ENCODE measurements at regions not wholly inside any gene's neighbourhood (a gene's known extent, or its start where the extent isn't known, plus 50 kb on each side); places are given as distances from the start of the nearest gene placed in this dataset.
"Not testable (repeated sequence)": the region's sequence is repeated elsewhere in the genome, so short reads cannot be mapped to it uniquely, and the experiment has no call there.

DNA sequence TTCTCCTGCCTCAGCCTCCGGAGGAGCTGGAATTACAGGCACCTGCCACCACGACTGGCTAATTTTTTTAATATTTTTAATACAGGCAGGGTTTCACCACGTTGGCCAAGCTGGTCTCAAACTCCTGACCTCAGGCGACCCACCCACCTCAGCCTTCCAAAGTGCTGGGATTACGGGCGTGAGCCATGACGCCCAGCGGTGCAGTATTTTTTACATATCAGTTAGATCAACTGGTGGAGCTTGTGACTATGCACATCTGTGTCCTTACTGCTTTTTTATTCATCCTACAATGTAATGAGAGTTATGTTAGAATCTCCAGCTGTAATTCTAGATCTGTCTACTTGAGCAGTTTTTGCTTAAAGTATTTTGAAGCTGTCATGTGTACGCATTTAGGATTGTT lies 2919.5 kb upstream of the OR11H1 start:
- H3K36me3 ChIP-seq (ENCODE audit: low read depth, low read length); intact Hi-C loops (cut with micrococcal nuclease); POLR2A ChIA-PET (ENCODE audit: unreplicated experiment); H3K27me3 ChIP-seq (ENCODE audit: low read length); H3K4me2 ChIP-seq (ENCODE audit: low read length); BruUV-seq (replicated peaks); DNase-seq; H3K9ac ChIP-seq (ENCODE audit: low read length); H3K4me3 ChIP-seq (ENCODE audit: low read length); H3K27ac ChIP-seq (ENCODE audit: low read length); H3K9me2 ChIP-seq (replicated peaks; ENCODE audit: low read length); H3K79me2 ChIP-seq (ENCODE audit: low read length); H3K4me1 ChIP-seq (ENCODE audit: insufficient read depth, low read length); H3F3A ChIP-seq (ENCODE audit: low read length, unreplicated experiment); H4K20me1 ChIP-seq (ENCODE audit: low read length); CTCF ChIA-PET; ATAC-seq; H2AFZ ChIP-seq (ENCODE audit: low read length): not testable (repeated sequence)
- H3K9me3 ChIP-seq (ENCODE audit: low read length), result peaks cover 17% of the 10 kb centered on the region

DNA sequence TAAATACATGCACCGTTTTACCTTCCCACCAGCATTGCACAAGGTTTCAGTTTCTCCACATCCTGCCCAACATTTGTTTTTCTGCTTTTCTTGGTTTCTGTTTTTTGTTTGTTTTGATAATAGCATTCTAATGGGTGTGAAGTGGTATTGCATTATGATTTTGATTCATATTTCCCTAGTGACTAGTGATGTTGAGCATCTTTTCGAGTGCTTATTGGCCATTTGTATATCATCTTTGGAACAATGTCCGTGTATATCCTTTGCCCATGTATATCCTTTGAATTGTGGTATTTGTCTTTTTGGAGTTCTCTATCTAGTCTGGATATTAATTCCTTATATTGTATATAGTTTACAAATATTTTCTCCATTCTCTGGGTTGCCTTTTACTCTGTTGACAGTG lies 2914.8 kb upstream of the OR11H1 start:
- ATAC-seq (no peak), DNase-seq (no peak)
- Histone ChIP-seq H3K9me2 (replicated peaks; ENCODE audit: low read length) (no peaks in the 10 kb centered on the region), H3F3A (ENCODE audit: low read length, unreplicated experiment) (no peaks in the 10 kb centered on the region), H3K9me3 (ENCODE audit: low read length) (0 out of 2 replicates have a peak, but pooled peaks cover 5% of the 10 kb centered on the region), H3K4me2 (ENCODE audit: low read length) (no peak overlapping the region), H3K27me3 (ENCODE audit: low read length) (no peaks in the 10 kb centered on the region), H3K4me3 (ENCODE audit: low read length) (no peak overlapping the region), H4K20me1 (ENCODE audit: low read length) (no peaks in the 10 kb centered on the region), H3K36me3 (ENCODE audit: low read depth, low read length) (no peaks in the 10 kb centered on the region), H3K79me2 (ENCODE audit: low read length) (no peaks in the 10 kb centered on the region), H3K27ac (ENCODE audit: low read length) (no peak overlapping the region), H3K9ac (ENCODE audit: low read length) (no peak overlapping the region), H2AFZ (ENCODE audit: low read length) (no peak overlapping the region), H3K4me1 (ENCODE audit: insufficient read depth, low read length) (no peaks in the 10 kb centered on the region)
- CTCF ChIA-PET, result no interaction called here
- no TSS peak for BruUV-seq (replicated peaks)
- intact Hi-C loops (cut with micrococcal nuclease), result no loop called here
- POLR2A ChIA-PET (ENCODE audit: unreplicated experiment), result no interaction called here
- TF ChIP-seq EZH2phosphoT487 (IDR thresholded peaks at IDR 0.05; ENCODE audit: borderline replicate concordance, low read length) (no peak), EZH2 (IDR thresholded peaks at IDR 0.05; ENCODE audit: low read length, unreplicated experiment) (no peak)
- TF ChIP-seq, protein P1, sequence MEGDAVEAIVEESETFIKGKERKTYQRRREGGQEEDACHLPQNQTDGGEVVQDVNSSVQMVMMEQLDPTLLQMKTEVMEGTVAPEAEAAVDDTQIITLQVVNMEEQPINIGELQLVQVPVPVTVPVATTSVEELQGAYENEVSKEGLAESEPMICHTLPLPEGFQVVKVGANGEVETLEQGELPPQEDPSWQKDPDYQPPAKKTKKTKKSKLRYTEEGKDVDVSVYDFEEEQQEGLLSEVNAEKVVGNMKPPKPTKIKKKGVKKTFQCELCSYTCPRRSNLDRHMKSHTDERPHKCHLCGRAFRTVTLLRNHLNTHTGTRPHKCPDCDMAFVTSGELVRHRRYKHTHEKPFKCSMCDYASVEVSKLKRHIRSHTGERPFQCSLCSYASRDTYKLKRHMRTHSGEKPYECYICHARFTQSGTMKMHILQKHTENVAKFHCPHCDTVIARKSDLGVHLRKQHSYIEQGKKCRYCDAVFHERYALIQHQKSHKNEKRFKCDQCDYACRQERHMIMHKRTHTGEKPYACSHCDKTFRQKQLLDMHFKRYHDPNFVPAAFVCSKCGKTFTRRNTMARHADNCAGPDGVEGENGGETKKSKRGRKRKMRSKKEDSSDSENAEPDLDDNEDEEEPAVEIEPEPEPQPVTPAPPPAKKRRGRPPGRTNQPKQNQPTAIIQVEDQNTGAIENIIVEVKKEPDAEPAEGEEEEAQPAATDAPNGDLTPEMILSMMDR (conservative IDR thresholded peaks at IDR 0.05; ENCODE audit: low read depth, low read length), result no peak

DNA sequence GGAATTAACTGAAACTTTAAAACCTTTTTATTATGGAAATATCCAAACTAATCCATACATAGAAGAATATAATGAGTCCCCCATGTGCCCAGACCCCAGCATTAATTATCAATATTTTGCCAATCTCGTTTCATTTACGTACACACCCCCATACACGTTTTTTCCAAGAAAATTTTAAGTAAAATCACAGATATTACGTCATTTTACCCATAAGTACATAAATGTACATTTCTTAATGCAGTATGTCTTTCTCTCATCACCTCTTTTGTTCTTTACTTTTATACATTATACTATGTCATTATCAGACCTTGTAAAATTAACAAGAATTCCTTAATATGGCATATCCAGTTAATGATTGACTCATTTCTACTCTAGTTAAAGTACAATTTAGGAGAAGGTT lies 2914.1 kb upstream of the OR11H1 start:
- H3K4me3 ChIP-seq (ENCODE audit: low read length); H3F3A ChIP-seq (ENCODE audit: low read length, unreplicated experiment); H3K79me2 ChIP-seq (ENCODE audit: low read length); CTCF ChIA-PET; POLR2A ChIA-PET (ENCODE audit: unreplicated experiment); H2AFZ ChIP-seq (ENCODE audit: low read length); intact Hi-C loops (cut with micrococcal nuclease); H3K9ac ChIP-seq (ENCODE audit: low read length); DNase-seq; H3K4me2 ChIP-seq (ENCODE audit: low read length); H3K9me3 ChIP-seq (ENCODE audit: low read length); H3K36me3 ChIP-seq (ENCODE audit: low read depth, low read length); H3K9me2 ChIP-seq (replicated peaks; ENCODE audit: low read length); H3K4me1 ChIP-seq (ENCODE audit: insufficient read depth, low read length); H3K27me3 ChIP-seq (ENCODE audit: low read length); ATAC-seq; H4K20me1 ChIP-seq (ENCODE audit: low read length); H3K27ac ChIP-seq (ENCODE audit: low read length); BruUV-seq (replicated peaks): not testable (repeated sequence)

DNA sequence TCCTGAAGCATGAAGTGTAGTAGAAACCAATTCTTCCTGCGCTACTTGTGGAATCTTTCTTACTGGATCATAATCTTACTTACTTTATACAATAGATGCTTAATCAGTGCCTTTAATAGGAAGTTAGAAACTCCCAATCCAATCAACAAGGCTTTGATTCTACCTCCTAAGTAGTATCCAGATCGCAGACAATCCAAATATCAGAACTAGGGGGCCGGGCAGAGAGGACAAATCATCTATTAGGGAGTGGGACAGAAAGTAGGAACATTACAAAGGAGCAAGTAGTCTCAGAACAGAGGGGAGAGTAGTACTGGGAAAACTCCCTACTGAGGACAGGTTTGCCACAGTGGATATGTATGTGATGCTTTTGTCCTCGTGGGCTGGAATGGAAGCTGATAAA lies 2901.1 kb upstream of the OR11H1 start:
- H4K20me1 ChIP-seq (ENCODE audit: low read length); intact Hi-C loops (cut with micrococcal nuclease); H3K4me2 ChIP-seq (ENCODE audit: low read length); DNase-seq; H3K79me2 ChIP-seq (ENCODE audit: low read length); H3K9me2 ChIP-seq (replicated peaks; ENCODE audit: low read length); H3K9ac ChIP-seq (ENCODE audit: low read length); BruUV-seq (replicated peaks); H3K27me3 ChIP-seq (ENCODE audit: low read length); H3K36me3 ChIP-seq (ENCODE audit: low read depth, low read length); H3K9me3 ChIP-seq (ENCODE audit: low read length); ATAC-seq; H3F3A ChIP-seq (ENCODE audit: low read length, unreplicated experiment); H3K4me3 ChIP-seq (ENCODE audit: low read length); H2AFZ ChIP-seq (ENCODE audit: low read length); H3K27ac ChIP-seq (ENCODE audit: low read length); POLR2A ChIA-PET (ENCODE audit: unreplicated experiment); H3K4me1 ChIP-seq (ENCODE audit: insufficient read depth, low read length); CTCF ChIA-PET: not testable (repeated sequence)

DNA sequence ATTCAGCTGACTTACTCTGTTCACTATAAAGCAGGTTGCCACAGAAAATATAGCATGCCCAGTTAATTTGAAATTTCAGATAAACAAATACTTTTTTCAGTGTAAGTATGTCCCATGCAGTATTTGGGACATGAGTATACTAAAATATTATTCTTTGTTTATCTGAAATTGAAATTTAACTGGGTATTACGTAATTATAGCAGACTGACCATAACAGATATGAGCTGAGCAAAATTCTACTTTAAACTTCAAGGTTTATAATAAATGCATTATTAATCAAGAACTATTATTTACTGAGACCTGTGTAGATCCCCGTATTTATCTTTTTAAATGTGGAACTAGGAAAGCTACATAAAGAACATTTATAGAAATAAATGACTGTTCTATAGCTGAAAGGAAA lies 2898.2 kb upstream of the OR11H1 start:
- H3K4me2 ChIP-seq (ENCODE audit: low read length); DNase-seq; H3K36me3 ChIP-seq (ENCODE audit: low read depth, low read length); H3K4me3 ChIP-seq (ENCODE audit: low read length); H3K9ac ChIP-seq (ENCODE audit: low read length); H3K9me2 ChIP-seq (replicated peaks; ENCODE audit: low read length); ATAC-seq; H3F3A ChIP-seq (ENCODE audit: low read length, unreplicated experiment); H4K20me1 ChIP-seq (ENCODE audit: low read length); H3K4me1 ChIP-seq (ENCODE audit: insufficient read depth, low read length); H3K79me2 ChIP-seq (ENCODE audit: low read length); H3K27me3 ChIP-seq (ENCODE audit: low read length); H3K27ac ChIP-seq (ENCODE audit: low read length); intact Hi-C loops (cut with micrococcal nuclease); H3K9me3 ChIP-seq (ENCODE audit: low read length); POLR2A ChIA-PET (ENCODE audit: unreplicated experiment); H2AFZ ChIP-seq (ENCODE audit: low read length); CTCF ChIA-PET; BruUV-seq (replicated peaks): not testable (repeated sequence)

Measured in PC-3 (cell line).